HL-60 (cell line): ENCODE measurements at regions not wholly inside any gene's neighbourhood (a gene's known extent, or its start where the extent isn't known, plus 50 kb on each side); places are given as distances from the start of the nearest gene placed in this dataset.

Source experiments
- GABPA ChIP-seq: IDR thresholded peaks from 2 replicates; pipeline ENCODE4 v1.6.1; 2012; ENCODE audit warnings: low read depth
- TF ChIP-seq, protein P1 (sequence below): IDR thresholded peaks from one replicate; pipeline ENCODE4 v1.5.1; 2011; ENCODE audit warnings: low read length, control low read depth, inconsistent platforms; ENCODE audit not compliant: insufficient read depth

DNA sequence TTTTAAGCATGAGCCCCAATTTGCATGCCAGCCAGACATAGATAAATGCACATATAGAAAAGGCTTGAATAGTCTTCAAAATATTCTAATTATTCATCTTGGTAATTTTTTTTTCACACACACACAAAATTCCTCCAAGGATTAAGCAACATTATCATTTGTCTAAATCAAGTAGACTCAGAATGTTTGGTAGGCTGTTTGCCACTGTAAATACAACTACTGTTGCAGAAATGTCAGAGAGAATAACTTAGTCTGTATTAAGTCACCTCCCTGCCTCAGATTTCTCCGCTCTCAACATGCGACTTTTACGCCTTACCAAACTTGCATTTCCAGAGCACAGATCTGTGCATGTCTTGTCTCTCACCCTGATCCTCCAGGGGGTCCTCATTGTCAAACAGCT is 265.6 kb upstream of the C9orf72 start:
- TF ChIP-seq, protein P1, sequence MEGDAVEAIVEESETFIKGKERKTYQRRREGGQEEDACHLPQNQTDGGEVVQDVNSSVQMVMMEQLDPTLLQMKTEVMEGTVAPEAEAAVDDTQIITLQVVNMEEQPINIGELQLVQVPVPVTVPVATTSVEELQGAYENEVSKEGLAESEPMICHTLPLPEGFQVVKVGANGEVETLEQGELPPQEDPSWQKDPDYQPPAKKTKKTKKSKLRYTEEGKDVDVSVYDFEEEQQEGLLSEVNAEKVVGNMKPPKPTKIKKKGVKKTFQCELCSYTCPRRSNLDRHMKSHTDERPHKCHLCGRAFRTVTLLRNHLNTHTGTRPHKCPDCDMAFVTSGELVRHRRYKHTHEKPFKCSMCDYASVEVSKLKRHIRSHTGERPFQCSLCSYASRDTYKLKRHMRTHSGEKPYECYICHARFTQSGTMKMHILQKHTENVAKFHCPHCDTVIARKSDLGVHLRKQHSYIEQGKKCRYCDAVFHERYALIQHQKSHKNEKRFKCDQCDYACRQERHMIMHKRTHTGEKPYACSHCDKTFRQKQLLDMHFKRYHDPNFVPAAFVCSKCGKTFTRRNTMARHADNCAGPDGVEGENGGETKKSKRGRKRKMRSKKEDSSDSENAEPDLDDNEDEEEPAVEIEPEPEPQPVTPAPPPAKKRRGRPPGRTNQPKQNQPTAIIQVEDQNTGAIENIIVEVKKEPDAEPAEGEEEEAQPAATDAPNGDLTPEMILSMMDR, result no peak
- no peak for TF ChIP-seq GABPA
